GM18498 (cell line): ENCODE measurements at regions not wholly inside any gene's neighbourhood (a gene's known extent, or its start where the extent isn't known, plus 50 kb on each side); places are given as distances from the start of the nearest gene placed in this dataset.
"Not testable (repeated sequence)": the region's sequence is repeated elsewhere in the genome, so short reads cannot be mapped to it uniquely, and the experiment has no call there.

Experiments
- ATAC-seq: cut with Tn5 transposase; IDR thresholded peaks from one replicate; pipeline ENCODE4 v1.9.1; 2021; ENCODE audit warnings: mild to moderate bottlenecking, moderate library complexity; ENCODE audit not compliant: unreplicated experiment

DNA sequence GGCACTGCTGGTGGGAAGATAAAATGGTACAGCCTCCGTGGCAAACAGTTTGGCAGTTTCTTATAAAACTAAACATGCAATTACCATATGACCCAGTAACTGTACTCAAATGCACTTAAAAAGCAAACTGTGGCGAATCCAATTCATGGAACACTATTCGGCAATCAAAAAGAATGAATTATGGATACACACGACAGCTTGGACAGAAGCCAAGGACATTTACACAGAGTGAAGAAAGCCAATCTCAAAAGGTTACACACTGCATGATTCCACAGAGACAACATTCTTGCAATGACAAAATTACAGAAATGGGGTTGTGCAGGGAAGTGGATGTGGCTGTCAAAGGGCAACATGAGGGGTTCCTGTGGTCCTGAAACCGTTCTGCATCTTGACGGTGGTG lies 122.1 kb upstream of the IQSEC1 start:
- ATAC-seq = no peak

DNA sequence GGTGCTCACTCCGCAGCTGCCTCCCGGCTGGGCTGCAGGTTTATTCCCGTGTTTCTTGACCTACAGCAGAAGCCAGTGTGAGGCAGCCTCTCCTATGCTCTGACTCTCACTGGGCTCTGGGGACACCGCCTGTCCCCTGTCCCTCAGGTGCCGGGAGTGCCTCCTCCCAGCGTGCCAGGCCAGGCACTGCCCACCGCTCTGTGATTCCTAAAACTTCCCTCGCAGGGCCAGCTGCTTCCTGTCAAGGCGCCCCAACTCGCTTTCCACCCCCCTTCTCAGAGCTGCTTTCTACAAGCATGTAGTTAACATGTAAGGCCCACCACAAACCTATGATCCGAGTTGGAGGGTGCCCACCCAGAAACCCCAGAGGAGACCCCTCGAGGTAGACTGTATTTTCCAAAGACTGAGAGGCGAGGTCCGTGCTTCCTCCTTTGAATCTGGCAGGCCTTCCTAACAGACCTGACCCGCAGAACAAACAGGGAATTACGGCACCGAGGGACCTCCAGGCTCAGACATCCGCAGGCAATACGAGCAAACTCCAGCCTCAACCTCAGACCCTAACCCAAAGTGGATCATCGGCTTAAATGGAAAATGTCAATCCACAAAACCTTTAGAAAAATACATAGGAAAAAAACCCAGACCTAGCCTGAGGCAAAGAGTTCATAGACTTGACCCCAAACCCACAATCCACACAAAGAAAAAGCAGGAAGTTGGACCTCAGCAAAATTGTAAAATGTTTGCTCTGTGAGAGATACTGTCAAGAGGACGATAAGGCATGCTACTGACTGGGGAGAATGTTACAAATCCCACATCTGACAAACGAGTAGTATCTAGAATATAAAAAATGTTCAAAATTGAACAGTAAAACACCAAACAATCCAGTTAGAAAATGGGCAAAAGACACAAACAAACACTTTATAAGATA lies 121.3 kb upstream of the IQSEC1 start:
- no peak for ATAC-seq

GRCh38 chr3:13193320-13194284 lies 120.4 kb upstream of the IQSEC1 start:
- ATAC-seq = no peak

GRCh38 chr3:13192471-13193213 lies 119.4 kb upstream of the IQSEC1 start:
- no peak for ATAC-seq

DNA sequence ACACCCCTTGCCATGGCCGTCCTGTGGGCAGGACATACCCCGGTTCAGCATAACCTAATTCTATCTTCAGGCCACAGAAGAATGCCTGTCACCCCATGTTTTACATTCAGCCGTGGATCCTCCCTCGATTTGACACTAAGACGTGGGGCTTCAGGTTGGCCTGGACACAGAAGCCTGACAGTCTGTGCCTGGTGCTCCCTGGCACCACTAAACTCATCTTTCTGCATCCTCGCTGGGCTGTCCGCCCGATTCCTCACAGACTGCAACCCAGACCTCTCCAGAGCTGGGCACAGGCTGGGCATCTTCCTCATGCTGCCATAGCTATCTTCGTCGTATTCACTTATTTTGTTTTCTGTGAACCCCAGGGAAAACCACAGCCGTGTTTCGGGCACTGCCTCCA lies 117.8 kb upstream of the IQSEC1 start:
- no peak for ATAC-seq

- ATAC-seq = no peak
Observed at GRCh38 chr3:13190378-13190765, 117.1 kb upstream of the IQSEC1 start.

GRCh38 chr3:13189639-13190377 lies 116.6 kb upstream of the IQSEC1 start:
- no peak for ATAC-seq

DNA sequence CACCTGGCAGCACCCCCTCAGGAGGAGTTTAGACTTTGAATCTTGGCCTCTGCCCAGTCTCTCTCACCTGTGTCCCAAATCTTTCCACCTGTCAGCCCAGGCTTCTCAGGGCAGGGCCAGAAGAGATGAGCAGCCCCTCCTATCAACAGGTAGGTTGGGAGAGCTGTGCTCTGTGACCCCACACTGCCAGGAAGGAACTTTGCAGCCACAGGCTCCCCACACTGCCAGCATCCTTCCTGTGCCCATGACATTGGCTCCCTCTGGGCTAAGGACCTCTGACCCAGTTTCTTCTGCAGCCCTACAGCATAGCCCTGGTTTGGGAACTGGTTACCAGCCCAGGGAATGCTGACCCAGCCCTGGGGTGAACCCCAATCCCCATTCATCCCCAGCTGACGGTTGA lies 115.7 kb upstream of the IQSEC1 start:
- ATAC-seq = no peak

GRCh38 chr3:13188181-13188779 lies 115.1 kb upstream of the IQSEC1 start:
- no peak for ATAC-seq

DNA sequence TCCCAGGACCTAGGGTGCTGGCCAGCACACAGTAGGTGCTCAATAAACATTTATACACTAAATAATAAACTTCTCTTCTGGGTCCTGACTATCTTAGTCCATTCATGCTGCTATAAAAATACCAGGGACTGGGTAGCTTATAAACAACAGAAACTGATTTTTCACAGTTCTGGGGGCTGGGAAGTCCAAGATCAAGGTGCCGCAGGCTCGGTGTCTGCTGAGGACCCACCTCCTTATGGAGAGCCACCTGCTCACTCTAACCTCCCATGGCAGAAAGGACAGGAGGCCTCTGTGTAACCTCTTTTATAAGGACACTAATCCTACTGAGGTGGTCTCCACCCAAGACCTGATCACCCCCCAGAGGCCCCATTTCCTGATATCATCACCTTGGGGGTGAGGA lies 114.4 kb upstream of the IQSEC1 start:
- no peak for ATAC-seq

DNA sequence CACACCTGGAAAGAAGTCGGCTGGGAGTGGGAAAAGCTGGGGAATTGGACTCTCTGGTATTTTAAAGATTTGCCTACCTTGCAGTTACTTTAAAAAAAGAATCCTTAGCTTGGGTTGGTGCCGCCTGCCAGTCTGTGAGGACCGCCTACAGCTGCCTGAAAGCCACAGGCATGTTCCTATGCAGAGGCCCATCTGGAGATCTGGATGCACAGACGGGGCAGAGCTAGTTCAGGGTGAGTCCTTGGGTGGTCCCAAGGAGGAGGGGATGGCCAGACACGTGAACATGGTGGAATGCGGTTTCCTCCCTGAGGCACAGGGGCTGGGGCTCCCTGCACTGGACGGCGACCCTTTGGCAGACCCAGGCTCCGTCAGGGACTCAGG lies 113.2 kb upstream of the IQSEC1 start:
- no peak for ATAC-seq

- no peak for ATAC-seq
Observed at GRCh38 chr3:13185737-13186434, 112.7 kb upstream of the IQSEC1 start.

DNA sequence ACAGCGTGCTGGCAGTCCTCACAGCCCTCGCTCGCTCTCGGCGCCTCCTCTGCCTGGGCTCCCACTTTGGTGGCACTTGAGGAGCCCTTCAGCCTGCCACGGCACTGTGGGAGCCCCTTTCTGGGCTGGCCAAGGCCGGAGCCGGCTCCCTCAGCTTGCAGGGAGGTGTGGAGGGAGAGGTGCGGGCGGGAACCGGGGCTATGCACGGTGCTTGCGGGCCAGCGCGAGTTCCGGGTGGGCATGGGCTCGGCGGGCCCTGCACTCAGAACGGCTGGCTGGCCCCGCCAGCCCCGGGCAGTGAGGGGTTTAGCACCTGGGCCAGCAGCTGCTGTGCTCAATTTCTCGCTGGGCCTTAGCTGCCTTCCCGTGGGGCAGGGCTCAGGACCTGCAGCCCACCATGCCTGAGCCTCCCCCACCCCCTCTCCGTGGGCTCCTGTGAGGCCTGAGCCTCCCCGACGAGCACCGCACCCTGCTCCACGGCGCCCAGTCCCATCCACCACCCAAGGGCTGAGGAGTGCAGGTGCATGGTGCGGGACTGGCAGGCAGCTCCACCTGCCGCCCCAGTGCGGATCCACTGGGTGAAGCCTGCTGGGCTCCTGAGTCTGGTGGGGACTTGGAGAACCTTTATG lies 106.5 kb upstream of the IQSEC1 start:
- ATAC-seq = not testable (repeated sequence)

DNA sequence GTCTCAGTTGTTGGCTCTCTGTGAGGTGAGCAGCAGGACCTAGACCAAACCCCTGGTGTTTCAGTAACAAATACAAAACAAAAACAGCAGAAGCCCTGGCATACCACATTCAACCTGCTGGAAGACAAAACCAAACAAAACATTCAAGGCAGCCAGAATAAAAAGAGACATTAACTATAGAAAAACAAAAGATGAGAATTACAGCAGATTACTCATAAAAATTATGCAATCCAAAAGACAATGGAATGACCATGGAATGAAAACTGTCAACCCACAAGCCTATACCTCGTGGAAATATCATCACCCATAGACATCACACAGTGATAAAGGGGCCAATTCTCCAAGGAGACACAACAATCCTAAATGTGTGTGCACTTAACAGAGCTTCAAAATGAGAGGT lies 106.0 kb upstream of the IQSEC1 start:
- no peak for ATAC-seq

GRCh38 chr3:13178107-13178506 lies 104.9 kb upstream of the IQSEC1 start:
- ATAC-seq = no peak

- ATAC-seq = no peak
Observed at GRCh38 chr3:13177641-13178040, 104.4 kb upstream of the IQSEC1 start.

DNA sequence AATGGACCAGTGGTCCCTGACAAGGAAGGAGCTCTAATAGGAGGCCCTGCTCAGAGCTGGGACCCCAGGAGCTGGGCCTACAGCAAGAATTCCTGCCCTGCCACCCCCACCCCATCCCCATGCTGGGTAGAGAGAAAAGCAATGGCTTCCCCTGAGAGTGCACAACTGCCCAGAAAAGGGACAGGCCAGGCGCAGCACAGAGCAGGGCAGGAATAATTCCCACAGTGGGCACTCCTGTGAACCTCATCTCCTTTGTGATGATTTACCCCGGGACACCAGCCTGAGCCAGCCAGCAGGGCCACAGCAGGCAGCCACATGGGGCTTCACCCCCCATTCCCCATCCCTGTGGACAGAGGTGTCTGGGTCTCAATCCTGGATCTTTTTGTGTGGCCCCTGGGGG lies 104.0 kb upstream of the IQSEC1 start:
- no peak for ATAC-seq

DNA sequence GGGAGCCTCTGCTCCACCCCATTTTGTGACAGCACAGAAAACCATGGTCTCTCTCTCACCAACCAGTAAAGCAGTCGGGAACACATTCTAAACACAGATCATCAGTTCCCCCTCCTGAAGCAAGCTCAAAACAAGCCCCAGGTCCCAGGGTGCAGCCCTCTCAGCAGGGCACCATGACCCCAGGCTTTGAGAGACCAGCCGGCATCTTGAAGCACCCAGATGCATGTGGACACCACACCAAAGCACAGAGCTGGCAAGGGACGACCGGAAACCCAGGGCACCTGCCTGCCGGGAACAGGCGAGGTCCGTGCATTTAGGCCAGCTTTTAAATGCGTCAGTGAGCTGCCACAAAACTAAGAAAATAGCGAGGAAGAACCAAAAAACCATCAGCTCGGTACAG lies 103.2 kb upstream of the IQSEC1 start:
- no peak for ATAC-seq

- no peak for ATAC-seq
Observed at GRCh38 chr3:13174803-13175135, 101.5 kb upstream of the IQSEC1 start.
